ENCODE measurements at regions not wholly inside any gene's neighbourhood (a gene's known extent, or its start where the extent isn't known, plus 50 kb on each side); places are given as distances from the start of the nearest gene placed in this dataset.

DNA sequence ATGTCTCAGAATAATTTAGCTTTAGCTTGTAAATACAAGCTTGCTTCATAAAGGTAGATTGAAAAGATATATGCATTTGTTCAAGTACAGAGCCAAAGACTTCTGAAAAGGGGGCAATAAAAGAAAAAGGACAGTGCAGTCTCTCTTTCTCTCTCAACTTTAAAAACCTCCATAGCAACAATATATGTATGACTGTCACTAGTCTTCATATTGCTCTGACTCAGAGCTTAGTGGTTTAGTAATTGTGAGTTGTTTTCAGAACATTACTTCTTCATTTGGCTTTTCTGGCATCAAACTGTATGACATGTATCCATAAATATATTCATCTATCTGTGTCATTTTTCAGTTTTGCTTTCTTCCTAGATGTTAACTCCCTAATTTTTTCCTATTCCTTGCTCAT is 194.6 kb upstream of the KIF2A start:
- TF ChIP-seq, protein P1, sequence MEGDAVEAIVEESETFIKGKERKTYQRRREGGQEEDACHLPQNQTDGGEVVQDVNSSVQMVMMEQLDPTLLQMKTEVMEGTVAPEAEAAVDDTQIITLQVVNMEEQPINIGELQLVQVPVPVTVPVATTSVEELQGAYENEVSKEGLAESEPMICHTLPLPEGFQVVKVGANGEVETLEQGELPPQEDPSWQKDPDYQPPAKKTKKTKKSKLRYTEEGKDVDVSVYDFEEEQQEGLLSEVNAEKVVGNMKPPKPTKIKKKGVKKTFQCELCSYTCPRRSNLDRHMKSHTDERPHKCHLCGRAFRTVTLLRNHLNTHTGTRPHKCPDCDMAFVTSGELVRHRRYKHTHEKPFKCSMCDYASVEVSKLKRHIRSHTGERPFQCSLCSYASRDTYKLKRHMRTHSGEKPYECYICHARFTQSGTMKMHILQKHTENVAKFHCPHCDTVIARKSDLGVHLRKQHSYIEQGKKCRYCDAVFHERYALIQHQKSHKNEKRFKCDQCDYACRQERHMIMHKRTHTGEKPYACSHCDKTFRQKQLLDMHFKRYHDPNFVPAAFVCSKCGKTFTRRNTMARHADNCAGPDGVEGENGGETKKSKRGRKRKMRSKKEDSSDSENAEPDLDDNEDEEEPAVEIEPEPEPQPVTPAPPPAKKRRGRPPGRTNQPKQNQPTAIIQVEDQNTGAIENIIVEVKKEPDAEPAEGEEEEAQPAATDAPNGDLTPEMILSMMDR (IDR thresholded peaks at IDR 0.05; ENCODE audit: low read length), result no peak
- TF ChIP-seq EZH2phosphoT487 (IDR thresholded peaks at IDR 0.05; ENCODE audit: low read length), result no peak
